ENCODE measurements at regions not wholly inside any gene's neighbourhood (a gene's known extent, or its start where the extent isn't known, plus 50 kb on each side); places are given as distances from the start of the nearest gene placed in this dataset.

- TF ChIP-seq POLR2A (IDR thresholded peaks at IDR 0.05) (no peak), CTCF (IDR thresholded peaks at IDR 0.05) (no peak), EP300 (IDR thresholded peaks at IDR 0.05) (no peak)
These were observed 762.4 kb downstream of the REEP3 start for GRCh38 chr10:64283621-64284020.
